Keratinocyte (primary cell): ENCODE measurements at regions not wholly inside any gene's neighbourhood (a gene's known extent, or its start where the extent isn't known, plus 50 kb on each side); places are given as distances from the start of the nearest gene placed in this dataset.
"Not testable (repeated sequence)": the region's sequence is repeated elsewhere in the genome, so short reads cannot be mapped to it uniquely, and the experiment has no call there.

Source experiments
- DNase-seq: peaks from one replicate; pipeline ENCODE4 v3.0.0-alpha.2; 2011; ENCODE audit warnings: low read depth, missing footprints, low spot score
- FAIRE-seq: peaks from 2 replicates; lab custom pipeline; 2011; peaks lifted over from hg19 to GRCh38; lab: Jason Lieb, UNC
- H2AFZ ChIP-seq: 2 replicates; pipeline ENCODE4 v1.6.0; 2012; ENCODE audit warnings: low read length, control low read depth, inconsistent platforms; ENCODE audit not compliant: control insufficient read depth
- H3K27ac ChIP-seq: 2 replicates; pipeline ENCODE4 v1.5.1; 2011; ENCODE audit warnings: low read length; ENCODE audit not compliant: control insufficient read depth, insufficient read depth
- H3K27me3 ChIP-seq: 3 replicates; pipeline ENCODE4 v1.6.0; 2011; ENCODE audit warnings: low read length; ENCODE audit not compliant: control insufficient read depth, insufficient read depth; ENCODE audit errors: extremely low read depth
- H3K36me3 ChIP-seq, 2 experiments: 2 replicates in 1 of 2; 3 replicates in 1 of 2; pipeline ENCODE4 v1.5.1; 2011; ENCODE audit warnings: low read length in 2 of 2, mild to moderate bottlenecking in 1 of 2; ENCODE audit not compliant: control insufficient read depth in 2 of 2, insufficient read depth in 2 of 2; ENCODE audit errors: extremely low read depth in 1 of 2
- H3K4me1 ChIP-seq: 3 replicates; pipeline ENCODE4 v1.5.1; 2011; ENCODE audit warnings: low read length; ENCODE audit not compliant: control insufficient read depth, insufficient read depth; ENCODE audit errors: extremely low read depth
- H3K4me2 ChIP-seq: 3 replicates; pipeline ENCODE4 v1.6.0; 2011; ENCODE audit warnings: low read depth, low read length; ENCODE audit not compliant: control insufficient read depth, insufficient read depth; ENCODE audit errors: extremely low read depth
- H3K4me3 ChIP-seq, 3 experiments: fragments of 200-600 bp in 1 of 3; sonication (generic) in 1 of 3; 2 replicates in 2 of 3; 3 replicates in 1 of 3; pipeline ENCODE4 v1.5.1; 2011 to 2016; ENCODE audit warnings: low read length in 3 of 3, mild to moderate bottlenecking in 3 of 3, control low read depth in 2 of 3, inconsistent platforms in 1 of 3, low read depth in 1 of 3, mixed read lengths in 1 of 3, mixed run types in 1 of 3, moderate library complexity in 1 of 3; ENCODE audit not compliant: control insufficient read depth in 2 of 3, insufficient read depth in 2 of 3; ENCODE audit errors: extremely low read depth in 1 of 3
- H3K79me2 ChIP-seq: 2 replicates; pipeline ENCODE4 v1.6.0; 2012; ENCODE audit warnings: low read length; ENCODE audit not compliant: control insufficient read depth, insufficient read depth
- H3K9ac ChIP-seq: 3 replicates; pipeline ENCODE4 v1.6.0; 2011; ENCODE audit warnings: low read length; ENCODE audit not compliant: control insufficient read depth, insufficient read depth; ENCODE audit errors: extremely low read depth
- H3K9me1 ChIP-seq: 3 replicates; pipeline ENCODE4 v1.6.0; 2011; ENCODE audit warnings: low read length; ENCODE audit not compliant: control insufficient read depth, insufficient read depth; ENCODE audit errors: extremely low read depth
- H3K9me3 ChIP-seq: 2 replicates; pipeline ENCODE4 v1.5.1; 2012; ENCODE audit warnings: low read depth, low read length; ENCODE audit not compliant: control insufficient read depth
- H4K20me1 ChIP-seq: 3 replicates; pipeline ENCODE4 v1.6.0; 2011; ENCODE audit warnings: low read length; ENCODE audit not compliant: control insufficient read depth, insufficient read depth; ENCODE audit errors: extremely low read depth
- dilution Hi-C: fragments of 300-500 bp; cut with MboI; formaldehyde crosslinking; loops from one replicate; pipeline ENCODE4 v1.7.0; 2020; ENCODE audit warnings: low sequenced_read_pairs; ENCODE audit not compliant: extremely low pct_ligation_motif_present

- DNase-seq, FAIRE-seq, H3K36me3 ChIP-seq, H3K27ac ChIP-seq, dilution Hi-C loops, H3K9me3 ChIP-seq, H3K9me1 ChIP-seq, H3K27me3 ChIP-seq, H3K4me2 ChIP-seq, H4K20me1 ChIP-seq, H3K4me3 ChIP-seq, H2AFZ ChIP-seq, H3K9ac ChIP-seq, H3K4me1 ChIP-seq: not testable (repeated sequence)
- H3K79me2 ChIP-seq, result peaks cover 12% of the 10 kb centered on the region
Measured at GRCh38 chr3:195984392-195985030, 76.2 kb upstream of the TNK2 start.

DNA sequence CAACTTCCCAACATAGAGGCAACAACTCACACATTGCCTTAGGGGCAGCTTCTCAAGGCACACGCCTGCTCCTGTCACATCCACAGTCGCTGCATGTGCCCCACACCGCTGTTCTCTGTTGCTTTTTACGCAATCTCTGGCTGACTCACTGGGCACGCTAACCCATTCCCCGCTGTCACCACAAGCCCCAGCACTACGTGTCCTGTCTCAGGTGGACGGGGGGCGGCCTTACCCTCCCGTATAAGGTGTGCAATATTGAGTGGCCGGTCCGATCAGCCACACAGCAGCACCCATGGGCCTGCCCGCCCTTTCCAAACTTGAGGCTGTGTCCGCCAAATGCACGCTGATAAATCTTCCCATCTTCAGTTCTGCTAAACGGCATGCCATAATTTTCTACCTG is 75.5 kb upstream of the TNK2 start:
- FAIRE-seq, H4K20me1 ChIP-seq, H3K9me3 ChIP-seq, H2AFZ ChIP-seq, H3K4me2 ChIP-seq, H3K4me3 ChIP-seq, H3K36me3 ChIP-seq, H3K9me1 ChIP-seq, DNase-seq, H3K27ac ChIP-seq, H3K9ac ChIP-seq, H3K4me1 ChIP-seq, H3K27me3 ChIP-seq, dilution Hi-C loops: not testable (repeated sequence)
- peaks cover 10% of the 10 kb centered on the region for H3K79me2 ChIP-seq

DNA sequence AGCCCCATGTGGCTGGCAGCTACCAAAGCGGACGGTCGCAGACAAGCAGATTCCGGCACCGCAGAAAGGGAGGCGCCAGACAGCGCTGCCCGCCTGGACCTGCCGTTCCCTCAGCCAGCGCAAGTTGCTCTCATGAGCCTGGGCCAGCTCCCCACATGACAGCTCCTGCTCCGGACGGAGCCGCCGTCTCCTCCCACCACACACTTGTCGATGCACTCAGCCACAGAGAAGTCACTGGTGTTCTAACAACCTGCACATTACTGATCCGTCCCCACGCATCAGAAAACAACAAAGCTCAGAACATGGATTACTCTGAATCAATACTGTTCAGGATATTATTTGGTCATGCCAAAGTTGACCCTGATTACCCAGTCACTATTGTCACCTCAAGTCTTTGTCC is 74.4 kb upstream of the TNK2 start:
- DNase-seq, H2AFZ ChIP-seq, H3K27me3 ChIP-seq, FAIRE-seq, H3K4me1 ChIP-seq, H4K20me1 ChIP-seq, H3K9ac ChIP-seq, H3K4me3 ChIP-seq, H3K27ac ChIP-seq, H3K4me2 ChIP-seq, H3K9me3 ChIP-seq, dilution Hi-C loops, H3K36me3 ChIP-seq, H3K9me1 ChIP-seq, H3K79me2 ChIP-seq: not testable (repeated sequence)

GRCh38 chr3:195981778-195982177 is 73.4 kb upstream of the TNK2 start:
- H3K4me1 ChIP-seq, H3K9me3 ChIP-seq, H3K9me1 ChIP-seq, H3K9ac ChIP-seq, H3K27ac ChIP-seq, H3K27me3 ChIP-seq, H3K4me2 ChIP-seq, FAIRE-seq, dilution Hi-C loops, H2AFZ ChIP-seq, DNase-seq, H3K36me3 ChIP-seq, H4K20me1 ChIP-seq, H3K4me3 ChIP-seq, H3K79me2 ChIP-seq: not testable (repeated sequence)

DNA sequence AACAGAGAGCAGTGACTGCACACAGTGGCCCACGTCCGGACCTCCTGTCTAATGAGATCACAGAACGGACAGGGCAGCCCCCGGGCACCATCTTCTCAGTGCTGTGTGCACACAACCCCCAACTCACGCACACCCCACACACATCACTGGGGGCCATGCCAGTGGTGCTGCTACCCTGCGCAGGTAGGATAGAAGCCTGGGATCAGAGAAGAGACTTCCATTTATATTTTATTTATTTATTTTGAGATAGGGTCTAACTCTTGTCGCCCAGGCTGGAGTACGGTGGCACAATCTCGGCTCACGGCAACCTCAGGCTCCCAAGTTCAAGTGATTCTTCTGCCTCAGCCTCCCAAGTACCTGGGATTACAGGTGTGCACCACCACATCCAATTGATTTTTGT is 71.5 kb upstream of the TNK2 start:
- H3K36me3 ChIP-seq, H3K79me2 ChIP-seq, dilution Hi-C loops, H4K20me1 ChIP-seq, H3K4me2 ChIP-seq, H3K4me3 ChIP-seq, H2AFZ ChIP-seq, H3K27ac ChIP-seq, H3K9ac ChIP-seq, FAIRE-seq, H3K4me1 ChIP-seq, H3K9me1 ChIP-seq, H3K27me3 ChIP-seq, DNase-seq, H3K9me3 ChIP-seq: not testable (repeated sequence)
